NCI-H187 (cell line): ENCODE measurements at regions not wholly inside any gene's neighbourhood (a gene's known extent, or its start where the extent isn't known, plus 50 kb on each side); places are given as distances from the start of the nearest gene placed in this dataset.
"Not testable (repeated sequence)": the region's sequence is repeated elsewhere in the genome, so short reads cannot be mapped to it uniquely, and the experiment has no call there.

Source experiments
- DNase-seq, 2 experiments: peaks; one replicate each; lab custom pipeline; 2025; lab: John Stamatoyannopoulos, UW

DNA sequence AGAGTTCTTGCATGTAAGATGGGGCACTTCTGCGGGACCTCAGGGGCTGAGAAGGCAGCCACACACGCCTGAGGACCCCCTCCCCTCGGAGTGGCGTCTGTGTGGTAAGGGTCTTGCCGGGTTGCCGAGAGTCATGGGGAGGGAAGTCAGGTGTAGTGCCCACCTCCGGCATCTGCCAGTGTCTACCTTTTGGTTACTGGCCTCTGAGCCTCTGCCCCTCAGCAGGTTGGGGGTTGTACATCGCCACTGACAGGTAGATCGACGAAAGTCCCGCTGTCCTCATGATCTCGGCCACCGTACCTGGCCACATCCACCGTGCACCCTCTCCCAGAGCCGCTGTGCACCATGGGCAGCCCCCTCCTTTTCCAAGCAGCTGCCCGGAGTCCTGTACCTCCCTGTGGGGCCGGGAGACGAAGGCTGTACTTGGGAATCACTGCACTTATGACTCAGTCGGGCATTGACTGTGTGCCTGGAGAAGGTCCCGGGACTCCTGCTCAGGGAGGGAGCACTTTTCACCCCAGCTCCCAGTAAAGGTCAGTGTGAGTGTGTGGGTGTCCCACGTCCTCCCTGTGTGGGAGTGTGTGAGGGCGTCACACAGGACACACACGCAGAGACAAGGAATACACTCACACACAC lies 332.4 kb upstream of the MYT1L start:
- no peak for DNase-seq

DNA sequence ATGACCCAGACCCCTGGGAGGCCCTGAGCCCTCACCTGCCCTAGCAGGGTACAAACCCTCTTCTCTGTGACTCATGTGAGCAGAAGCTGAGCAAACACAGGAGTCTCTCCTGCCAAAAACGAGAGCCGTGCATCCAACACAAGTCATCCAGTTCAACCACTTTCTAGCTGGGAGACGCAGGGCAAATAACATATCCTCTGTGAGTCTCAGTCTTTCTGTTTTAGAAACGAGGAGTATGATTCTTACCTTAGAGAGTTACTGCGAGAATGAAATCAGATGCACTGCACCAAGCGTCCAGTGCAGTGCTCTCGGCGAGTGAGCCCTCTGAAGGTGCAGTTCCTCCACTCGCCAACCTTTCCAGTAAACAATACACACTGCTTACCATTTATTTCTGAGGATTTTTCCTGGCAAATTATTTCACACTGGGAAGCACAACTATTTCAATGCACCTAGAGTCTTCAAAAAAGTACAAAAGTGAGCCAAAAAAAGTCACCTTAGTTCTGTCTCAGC lies 331.8 kb upstream of the MYT1L start:
- DNase-seq: no peak

DNA sequence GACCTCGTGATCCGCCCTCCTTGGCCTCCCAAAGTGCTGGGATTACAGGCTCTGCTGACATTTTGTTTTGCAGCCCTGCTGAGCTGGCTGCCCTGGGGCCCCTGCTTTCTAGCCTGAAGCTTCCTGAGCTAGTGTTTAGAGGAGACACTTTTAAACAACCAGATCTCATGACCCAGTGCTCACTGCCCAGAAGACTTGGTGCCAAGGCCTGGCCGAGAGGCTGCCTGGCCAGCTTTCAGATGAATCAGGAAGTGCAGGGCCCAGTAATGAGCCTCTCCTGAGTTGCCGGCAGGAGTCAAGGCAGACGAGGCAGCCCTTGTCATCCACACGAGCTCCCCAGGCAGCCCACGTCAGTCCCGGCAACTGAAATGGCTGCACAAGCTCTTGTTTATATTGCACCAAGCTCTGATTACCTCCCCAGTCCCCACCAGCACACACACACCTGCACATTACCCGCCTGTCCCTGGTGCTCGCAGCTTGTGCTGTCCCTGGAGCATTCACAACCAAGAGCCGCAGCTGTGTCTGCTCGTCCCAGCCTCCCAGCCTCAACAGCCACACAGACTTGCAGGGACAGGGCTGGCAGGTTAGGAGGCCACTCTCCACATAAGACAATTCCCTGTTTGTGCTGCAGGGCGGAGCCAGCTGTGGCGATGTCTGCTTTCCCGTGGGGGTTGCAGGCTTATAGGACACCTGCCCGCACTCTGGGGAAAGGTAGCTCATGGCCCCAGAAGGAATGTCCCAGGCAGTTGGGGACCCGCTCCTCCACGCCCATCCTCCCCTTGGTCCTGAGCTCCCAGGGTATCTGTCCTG lies 331.2 kb upstream of the MYT1L start:
- DNase-seq: peak; percentile 62 to 63

DNA sequence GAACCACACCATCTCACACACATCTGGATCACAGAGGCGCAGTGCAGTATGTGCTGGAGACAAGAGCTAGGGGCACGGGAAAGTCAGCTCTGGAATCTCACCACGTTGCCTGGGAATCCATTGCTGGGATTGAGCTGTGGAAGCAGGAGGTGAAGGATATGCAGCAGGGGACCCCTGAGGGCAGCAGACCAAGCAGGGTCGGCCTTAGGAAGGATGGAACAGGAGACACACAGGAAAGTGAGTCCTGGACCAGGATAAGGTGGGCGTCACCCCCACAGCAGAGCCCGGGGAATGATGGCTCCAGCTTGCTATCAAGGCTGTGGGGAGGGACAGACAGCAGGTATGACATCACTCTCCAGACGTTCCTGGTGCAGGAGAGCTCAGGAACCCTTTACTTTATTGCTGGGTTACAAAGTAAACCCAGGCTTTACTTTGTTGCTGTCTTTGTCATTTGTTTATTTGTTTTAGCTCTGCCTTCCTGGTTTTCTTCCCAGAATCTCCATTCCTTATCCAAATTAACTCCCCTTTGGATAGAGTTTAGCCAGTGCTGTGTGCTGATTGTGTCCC lies 329.8 kb upstream of the MYT1L start:
- no peak for DNase-seq

DNA sequence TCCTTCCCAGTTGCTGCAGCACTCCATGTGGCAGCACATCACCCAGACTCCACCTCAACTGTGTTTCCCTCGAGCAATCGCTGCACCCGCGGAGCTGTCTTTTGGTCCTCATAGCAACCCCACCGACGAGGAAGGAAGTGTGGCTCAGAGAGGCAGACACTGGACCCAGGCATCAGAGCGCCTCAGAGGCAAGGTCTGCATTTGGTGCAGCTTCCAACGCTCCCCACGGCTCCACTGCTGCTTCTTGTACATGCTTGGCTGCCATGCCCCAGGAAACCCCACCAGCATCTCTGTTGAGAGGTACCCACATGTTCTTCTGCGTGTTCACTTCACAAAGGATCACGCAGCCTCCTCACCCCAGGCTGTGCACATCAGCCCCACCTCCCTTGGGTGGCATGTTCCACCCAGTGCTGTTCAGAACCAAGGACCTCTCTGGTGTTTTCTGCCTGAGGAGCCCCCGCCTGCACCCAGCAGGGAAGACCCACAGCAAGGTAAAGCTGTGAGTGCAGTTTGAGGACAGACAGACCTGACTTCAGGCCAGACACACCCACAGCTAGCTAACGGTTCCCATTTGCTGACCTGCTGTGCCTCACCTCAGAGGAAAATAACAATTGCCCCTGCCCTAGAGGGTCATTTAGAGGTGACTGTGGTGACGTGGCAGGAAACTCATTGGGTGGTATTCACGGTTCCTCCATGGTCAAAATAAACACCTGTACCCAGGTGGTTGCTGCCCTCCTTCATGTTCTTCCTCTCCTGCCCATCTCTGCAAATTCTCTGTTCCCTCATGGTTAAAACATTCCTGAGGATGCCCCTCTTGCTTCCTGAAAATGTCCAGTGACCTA lies 326.3 kb upstream of the MYT1L start:
- DNase-seq: no peak

DNA sequence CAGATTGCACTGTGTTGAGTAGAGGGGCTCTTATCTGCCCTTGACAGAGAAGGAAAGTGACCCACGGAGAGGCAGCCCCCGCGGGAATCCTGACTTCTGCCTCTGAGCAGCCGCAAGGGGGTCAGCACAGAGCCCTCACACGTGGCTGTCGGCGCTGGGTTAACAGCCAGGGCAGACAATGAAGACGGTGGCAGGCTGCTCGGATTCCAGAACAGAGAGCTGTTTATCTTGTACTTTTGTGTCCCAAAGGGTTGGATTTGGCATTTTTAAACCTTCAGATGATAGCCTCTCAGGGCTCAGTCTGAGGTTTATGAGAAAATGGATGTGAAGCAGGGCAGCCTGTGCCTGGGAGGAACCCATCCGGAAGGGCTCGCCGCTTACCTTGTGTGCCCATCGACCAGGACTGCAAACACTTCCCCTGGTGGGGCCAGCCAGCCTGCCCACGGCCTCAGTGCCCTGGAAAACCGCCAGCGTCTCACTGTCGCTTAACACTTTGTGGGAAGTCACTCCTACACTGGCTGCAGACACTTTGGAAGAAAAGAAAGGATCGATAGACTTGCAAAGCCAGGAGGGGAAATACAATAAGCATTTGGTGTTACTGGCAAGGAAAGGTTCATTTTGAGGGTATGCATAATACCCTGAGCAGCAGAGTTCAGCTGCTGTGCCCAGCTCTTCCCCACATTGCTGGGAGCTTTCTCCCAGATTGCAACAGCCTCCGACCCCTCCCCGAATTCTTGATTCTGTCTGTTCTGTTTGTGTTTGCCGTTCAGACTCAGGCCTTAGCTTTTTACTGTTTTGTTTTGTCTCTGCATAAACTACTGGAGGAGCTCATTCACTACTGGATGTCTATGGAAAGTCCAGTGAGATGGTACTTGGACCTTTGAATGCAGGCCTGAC lies 325.3 kb upstream of the MYT1L start:
- no peak for DNase-seq

DNA sequence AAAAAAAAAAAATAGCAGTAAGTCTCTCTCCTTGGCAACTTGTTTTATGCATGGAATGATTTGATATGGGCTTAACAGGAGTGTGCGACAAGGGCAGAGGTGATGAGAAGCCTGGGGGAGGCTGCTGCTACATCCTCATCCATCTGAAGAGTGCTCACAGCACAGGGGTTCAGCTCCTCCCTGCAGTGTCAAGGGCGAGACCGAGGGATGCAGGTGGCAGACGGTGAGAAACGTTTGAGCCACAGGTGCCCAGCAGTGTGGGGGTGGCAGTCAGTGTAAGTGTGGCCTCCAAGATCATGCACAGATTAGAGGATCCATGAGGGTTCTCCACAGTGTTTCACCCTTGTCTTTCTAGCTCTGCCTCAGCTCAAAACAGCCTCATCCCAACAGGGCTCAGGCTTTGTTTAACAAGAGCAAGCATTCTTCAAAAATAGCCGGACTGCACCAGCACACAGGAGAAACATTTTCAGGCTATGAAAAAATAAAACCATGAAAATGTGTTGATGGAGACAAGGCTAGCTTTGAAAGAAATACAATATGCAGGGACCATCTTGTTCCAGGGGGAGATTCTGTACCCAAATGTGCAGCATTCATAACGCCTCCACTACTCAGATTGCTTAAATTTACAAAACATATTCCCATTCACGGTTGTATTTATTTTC lies 324.5 kb upstream of the MYT1L start:
- DNase-seq: no peak

DNA sequence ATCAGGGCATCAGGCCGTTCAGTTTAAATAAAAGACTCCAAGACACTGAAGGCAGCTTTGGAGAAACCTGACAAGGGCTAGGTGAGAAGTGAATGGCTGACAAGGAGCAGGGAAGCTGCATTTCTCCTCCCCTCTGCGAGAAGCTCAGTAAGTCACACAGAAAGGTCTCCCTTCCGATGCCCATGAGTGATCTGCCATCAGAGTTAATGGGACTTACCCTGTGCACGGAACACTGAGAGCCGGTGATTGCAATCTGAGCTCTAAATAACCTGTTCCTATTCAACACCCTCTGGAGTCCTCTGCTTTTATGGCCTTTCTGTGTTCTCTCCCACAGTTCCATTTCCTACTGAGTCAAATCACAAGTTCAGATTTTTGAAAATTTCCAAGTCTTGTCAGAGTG lies 322.2 kb upstream of the MYT1L start:
- peak in 1 of 2 experiments; percentile 59 for DNase-seq

DNA sequence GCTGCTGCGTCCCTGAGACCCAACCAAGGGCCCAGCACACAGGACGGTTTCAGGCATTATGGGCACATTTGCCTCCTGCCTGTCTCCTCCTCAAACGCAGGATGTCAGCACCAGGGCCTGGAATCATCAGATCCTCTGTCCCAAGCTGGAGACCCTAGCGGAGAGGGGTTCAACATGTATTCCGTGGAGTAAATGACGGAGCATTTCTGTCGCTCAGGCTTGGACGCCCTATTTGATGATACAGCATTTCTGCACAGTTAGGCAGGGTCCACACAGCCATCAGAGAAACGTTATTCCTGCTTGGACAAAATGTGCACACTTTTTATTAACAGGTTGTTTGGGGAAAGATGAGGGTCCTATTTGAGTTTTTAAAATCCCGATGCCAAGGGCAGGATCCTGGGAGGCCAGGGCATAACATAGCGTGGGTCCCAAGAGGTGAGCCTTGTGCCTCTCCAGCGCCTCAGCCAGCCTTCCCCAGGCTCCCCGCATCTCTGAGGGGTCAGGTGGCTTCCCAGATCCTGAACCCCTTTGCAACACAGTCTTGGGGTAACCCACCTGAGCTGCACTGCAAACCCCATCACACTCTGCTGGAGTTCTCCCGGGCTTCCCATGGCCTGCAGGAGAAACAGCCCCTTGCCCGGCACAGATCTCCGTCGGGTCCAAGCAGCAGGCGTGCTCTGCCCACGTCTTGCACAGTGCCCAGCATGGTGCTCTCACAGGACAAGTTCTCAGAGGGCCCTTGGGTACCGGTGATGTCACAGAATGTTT lies 319.7 kb upstream of the MYT1L start:
- no peak for DNase-seq

DNA sequence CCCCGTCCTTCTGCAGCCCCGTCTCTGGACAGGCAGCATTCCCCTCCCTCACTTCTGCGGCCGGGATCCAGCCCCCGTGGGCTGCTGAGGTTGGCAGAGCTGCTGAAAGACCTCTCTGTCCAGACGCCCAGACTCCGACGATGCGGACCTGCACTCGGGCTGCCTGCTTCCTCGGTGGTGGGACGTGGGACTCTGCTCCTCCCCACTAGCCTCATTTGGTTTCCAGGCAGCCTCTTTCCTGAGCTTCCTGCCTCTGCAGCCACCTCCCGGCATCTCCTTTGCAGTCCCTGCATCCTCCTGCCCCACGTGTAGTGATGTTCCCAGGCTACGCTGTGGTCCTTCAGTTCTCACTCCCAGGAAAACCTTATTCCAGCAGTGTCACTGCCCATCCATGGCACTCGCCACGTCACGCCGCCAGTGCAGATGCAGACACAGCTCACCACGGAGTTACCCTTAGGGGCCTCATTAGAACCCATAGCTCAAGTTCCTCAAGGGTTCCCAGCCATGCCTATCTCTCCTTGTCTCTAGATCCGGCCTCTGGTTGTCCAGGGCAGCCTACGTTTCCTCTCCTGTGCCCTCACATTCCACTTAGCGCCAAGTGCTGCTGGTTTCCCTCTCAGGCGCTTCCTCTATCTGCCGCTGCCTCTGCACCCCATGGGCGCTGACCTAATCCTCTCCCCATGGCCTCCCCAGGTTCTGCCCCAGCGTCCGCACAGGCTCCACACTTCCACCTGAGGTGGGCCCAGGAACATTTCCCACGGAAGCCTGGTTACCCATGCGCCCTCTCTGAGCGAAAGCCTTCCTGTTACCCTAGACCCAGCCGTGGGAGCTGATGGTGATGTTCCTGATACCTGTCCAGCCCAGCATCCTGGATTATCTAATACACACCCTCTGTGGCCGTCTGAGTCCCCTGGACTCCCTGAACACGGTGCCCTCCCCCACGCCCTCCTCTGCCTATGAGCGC lies 318.3 kb upstream of the MYT1L start:
- no peak for DNase-seq

DNA sequence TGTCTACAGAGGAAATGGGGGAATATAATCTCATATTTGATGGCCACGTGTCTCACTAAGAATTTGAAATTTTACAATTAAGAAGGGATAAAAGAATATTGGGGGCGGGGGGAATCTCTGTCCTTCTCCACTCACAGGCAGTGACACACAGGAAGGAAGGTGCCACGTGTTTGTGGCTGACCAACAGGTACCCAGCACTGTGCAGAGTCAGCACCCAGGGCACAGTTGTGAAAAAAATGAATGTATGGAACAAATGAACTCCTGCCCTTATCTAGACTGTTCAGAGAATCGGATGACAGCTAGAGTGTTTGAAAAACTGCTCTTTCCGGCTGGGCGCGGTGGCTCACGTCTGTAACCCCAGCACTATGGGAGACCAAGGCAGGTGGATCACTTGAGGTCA lies 317.0 kb upstream of the MYT1L start:
- DNase-seq: no peak

DNA sequence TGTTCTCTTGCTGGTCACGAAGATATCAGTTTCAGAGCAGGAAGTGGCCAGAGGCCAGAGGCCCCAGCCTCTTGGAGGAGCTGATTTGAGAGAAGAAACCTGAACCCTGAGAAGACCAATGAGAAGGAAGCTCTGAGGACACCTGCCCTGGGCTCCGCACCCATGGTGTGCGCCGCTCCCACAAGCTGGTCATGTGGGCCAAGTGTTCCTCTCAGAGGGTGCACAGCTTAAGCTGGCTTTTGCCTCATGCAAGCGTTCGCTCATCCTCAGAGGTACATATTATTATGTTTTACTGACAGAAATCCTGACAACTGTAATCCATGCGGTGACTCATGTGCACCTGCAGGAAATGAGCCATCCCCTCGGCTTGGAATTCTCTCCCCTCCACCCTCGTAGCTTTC lies 316.1 kb upstream of the MYT1L start:
- peak in 1 of 2 experiments; percentile 34 for DNase-seq

DNA sequence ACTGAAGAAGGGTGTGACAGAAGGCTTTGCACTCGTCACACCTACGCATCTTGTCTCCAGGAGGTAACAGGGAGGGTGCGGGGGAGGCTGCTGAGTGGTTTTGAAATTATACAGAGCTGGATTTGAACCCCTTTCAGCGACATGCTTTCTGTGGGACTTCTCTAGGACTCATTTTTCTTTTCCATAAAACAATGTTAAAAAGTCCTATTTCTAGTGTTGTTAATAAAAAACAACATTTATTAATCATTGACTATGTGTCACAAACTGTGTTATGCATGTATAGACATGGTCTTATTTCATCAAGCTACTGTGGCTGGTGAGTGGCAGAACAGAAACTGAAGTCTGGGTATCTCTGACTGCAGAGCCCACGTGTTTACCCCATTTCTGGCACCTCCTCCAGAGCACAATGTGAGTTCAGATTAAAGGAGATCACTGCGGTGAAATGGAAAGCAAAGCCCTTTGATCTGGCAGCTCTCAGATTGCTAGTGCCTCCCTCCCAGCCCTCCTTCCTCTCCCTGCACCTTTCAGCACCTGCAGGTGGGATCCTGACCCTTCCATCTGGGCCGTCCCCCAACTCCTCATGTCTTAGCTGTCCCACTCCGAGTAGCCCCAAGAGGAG lies 315.5 kb upstream of the MYT1L start:
- no peak for DNase-seq

DNA sequence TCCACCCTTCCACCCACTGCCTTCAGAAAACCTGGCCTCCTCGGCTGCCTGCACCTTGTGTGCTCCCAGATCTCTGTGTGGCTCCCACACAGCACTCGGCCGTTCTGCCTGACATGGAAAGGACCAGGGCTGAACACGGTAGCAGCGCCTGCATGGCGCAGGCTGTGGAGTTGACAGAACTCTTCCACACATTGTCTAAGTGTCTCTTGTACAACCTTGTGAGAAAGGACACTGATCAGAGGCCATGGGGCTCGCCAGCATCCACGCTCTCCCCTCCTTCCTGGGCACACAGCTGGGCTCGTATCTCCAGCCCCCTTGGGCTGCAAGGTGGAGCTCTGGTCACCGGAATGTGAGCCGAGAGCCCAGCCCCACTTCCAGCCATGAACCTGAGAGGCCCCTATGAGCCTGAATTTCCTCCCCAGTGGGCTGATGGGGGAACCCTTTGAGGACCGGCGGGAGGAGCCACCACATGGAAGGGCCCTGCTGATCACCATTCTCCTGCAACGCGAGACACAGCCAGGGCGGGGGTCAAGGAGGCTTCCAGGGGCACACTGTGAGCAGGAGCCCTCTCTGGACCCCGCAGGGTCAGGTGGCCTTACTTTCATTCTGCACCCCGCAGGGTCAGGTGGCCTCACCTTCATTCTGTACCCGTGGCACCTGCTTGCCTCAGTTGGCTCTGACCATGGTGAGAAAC lies 314.2 kb upstream of the MYT1L start:
- DNase-seq: no peak

DNA sequence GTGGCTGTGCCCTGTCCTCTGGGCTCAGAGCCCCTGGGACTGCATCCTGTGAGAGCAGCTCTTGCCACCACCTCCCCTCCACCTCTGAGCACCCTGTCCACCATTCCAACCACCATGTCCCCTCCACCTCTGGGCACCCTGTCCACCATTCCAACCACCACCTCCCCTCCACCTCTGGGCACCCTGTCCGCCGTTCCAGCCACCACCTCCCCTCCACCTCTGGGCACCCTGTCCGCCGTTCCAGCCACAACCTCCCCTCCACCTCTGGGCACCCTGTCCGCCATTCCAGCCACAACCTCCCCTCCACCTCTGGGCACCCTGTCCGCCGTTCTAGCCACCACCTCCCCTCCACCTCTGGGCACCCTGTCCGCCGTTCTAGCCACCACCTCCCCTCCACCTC lies 313.7 kb upstream of the MYT1L start:
- DNase-seq: not testable (repeated sequence)

DNA sequence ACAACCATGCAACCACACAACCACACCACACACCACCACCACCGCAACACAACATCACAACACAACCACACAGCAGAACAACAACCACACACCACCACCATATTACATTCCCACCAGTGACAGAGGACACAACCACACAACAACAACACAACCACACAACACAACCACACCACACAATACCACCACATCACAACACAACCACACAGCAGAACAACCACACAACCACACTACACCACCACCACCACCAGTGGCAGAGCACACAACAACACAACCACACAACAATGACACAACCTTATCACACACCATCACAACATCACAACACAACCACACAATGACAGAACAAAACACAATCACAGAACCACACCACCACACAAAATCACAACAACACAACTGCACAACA lies 313.0 kb upstream of the MYT1L start:
- DNase-seq: no peak
